HG03095 (cell line): ENCODE measurements at regions not wholly inside any gene's neighbourhood (a gene's known extent, or its start where the extent isn't known, plus 50 kb on each side); places are given as distances from the start of the nearest gene placed in this dataset.
"Not testable (repeated sequence)": the region's sequence is repeated elsewhere in the genome, so short reads cannot be mapped to it uniquely, and the experiment has no call there.

ENCODE experiments used
- ATAC-seq: cut with Tn5 transposase; IDR thresholded peaks from one replicate; pipeline ENCODE4 v1.9.1; 2021; ENCODE audit warnings: moderate library complexity; ENCODE audit not compliant: unreplicated experiment

DNA sequence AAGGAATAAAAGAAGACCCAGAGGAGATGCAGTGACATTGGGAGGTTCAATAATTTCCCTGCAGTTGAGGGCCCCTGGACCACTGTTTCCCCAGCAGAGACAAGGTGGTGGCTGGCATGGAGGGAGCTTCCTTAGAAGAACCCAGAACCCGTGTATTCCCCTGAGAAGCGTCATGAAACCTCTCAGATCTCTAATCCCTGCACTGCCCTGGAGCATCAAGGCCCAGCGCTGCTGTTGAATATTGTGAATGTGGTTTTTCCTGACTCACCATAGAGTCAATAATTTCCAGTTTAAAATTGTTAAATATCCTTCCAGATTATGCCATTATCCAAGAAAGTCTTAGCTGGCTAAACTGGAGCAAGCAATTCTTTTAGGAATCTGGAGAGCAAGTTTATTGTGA, 187.2 kb downstream of the LMLN start:
- not testable (repeated sequence) for ATAC-seq

DNA sequence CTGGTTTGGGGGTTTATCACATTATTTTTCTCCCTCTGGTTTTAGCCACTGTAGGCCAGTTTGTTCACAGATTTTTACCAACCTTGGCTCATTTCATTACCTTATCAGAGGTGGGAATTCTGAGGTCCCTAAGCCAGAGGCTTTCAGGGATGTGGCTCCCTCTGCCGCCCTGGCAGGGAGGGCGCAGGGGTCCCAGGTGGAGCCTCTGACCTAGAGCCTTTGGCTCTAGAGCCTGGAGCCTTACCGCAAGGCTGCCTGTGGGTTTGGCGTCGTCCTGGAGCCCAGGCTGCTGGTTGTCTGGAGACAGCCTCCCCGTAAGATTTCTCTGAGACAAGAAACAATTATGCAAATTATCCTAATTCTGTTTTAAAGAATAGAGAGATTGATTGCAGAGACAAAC, 188.0 kb downstream of the LMLN start:
- ATAC-seq, result not testable (repeated sequence)

- ATAC-seq, result not testable (repeated sequence)
Measured at GRCh38 chr3:198149904-198150303, 189.9 kb downstream of the LMLN start.

GRCh38 chr3:198151867-198152266, 191.8 kb downstream of the LMLN start:
- ATAC-seq, result not testable (repeated sequence)

GRCh38 chr3:198155771-198156170, 195.8 kb downstream of the LMLN start:
- not testable (repeated sequence) for ATAC-seq

DNA sequence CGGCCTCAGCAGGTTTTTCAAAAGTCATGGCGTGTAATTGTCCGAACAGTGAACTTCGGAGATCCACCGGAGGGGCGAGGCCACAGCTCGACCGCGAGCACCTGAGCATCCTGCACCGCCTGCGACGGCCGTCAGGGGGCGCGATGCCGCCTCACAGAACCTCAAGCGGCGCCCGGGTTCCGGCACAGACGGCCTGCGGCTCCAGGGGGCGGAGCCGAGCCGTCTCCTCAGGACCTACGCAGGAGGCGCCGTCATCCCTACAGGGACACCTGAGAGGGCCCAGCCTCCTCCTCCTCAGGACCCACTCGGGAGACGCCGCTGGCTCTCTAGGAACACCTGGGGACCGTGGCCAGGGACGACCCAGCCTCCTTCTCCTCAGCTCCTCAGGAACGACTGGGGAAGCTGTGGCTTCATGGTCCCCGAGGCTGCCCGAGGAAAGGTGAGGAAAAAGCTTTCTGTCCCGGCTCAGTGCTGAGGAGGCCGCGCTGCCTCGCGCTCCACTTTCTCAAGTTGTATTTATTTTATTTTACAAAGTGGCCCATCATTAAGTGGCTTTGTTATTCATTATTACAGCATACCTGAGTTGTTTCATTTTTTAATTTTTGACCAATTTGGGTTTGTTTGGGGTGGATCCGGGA, 197.3 kb downstream of the LMLN start:
- peak; percentile 63 for ATAC-seq

DNA sequence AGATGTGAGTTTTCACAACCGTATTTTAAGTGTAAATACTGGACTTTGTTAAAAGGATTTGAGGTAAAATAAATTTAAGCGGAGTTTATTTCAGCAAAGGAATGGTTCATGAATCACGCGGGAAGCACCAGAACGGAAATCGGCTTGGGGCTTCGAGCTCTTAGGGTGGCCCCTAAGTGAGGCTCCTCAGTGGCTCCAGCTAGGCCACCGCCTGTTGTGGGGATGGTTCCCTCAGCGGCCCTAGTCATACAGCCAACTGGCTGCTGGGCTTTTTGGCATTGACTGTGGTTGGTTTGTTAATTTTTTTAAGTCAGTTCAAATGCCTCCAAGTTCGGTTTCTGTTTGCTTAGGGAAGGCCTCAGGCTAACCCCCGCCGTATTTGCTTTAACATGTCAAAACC, 198.0 kb downstream of the LMLN start:
- not testable (repeated sequence) for ATAC-seq

GRCh38 chr3:198167339-198168039, 207.5 kb downstream of the LMLN start:
- ATAC-seq, result not testable (repeated sequence)

DNA sequence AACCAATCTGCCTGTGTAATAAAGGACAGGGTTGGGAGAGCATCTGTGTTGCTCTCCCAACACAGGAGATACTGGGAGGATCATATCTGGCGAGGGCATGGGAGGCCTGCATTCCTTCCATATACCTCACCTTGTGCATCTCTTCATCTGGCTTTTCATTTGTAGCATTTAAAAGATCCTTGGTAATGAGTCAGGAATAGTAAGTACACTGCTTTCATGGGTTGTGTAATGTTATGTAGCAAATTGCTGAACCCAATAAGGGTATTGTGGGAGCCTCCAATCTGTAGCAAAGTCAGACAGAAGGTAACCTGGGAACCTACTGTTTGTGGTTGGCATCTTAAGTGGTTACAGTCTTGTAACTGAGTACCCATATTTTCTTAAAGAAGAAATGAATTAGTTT, 210.8 kb downstream of the LMLN start:
- not testable (repeated sequence) for ATAC-seq

- ATAC-seq, result not testable (repeated sequence)
Measured at GRCh38 chr3:198173080-198173479, 213.1 kb downstream of the LMLN start.

DNA sequence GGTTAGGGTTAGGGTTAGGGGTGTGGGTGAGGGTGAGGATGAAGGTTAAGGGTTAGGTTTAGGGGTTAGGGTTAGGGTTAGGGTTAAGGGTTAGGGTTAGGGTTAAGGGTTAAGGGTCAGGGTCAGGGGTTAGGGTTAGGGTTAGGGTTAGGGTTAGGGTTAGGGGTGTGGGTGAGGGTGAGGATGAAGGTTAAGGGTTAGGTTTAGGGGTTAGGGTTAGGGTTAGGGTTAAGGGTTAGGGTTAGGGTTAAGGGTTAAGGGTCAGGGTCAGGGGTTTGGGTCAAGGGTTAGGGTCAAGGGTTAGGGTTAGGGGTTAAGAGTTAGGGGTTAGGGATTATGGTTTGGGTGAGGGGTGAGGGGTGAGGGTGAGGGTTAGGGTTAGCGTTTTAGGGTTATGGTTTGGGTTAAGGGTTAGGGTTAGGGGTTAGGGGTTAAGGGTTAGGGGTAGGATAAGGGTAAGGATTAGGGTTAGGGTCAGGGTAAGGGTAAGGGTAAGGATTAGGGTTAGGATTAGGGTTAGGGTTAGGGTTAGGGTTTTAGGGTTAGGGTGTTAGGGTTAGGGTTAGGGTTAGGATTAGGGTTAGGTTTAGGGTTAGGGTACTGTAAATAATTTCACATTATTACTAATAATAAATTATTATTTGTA, 214.0 kb downstream of the LMLN start:
- not testable (repeated sequence) for ATAC-seq
